ENCODE measurements at regions not wholly inside any gene's neighbourhood (a gene's known extent, or its start where the extent isn't known, plus 50 kb on each side); places are given as distances from the start of the nearest gene placed in this dataset.

DNA sequence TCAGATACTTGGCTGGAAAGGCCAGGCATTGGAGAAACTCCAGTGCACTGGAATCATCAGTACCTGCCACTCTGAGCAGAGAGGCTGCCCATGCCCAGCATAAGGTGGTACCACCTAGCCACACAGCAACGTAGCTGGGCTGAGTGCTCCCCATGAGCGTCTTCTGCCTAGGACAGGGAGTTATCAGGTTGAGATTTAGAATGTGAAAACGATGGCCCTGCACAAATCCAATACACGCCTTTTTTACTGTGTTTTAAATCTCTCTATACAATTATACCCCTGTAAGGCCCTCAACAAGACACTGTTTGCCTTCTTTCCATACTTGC is 66.7 kb upstream of the PTGR2 start:
- no peak for DNase-seq (ENCODE audit: low read depth, low spot score)
- no peaks in the 10 kb centered on the region for H3K36me3 ChIP-seq (ENCODE audit: control insufficient read depth in 2 of 2, extremely low read depth in 1 of 2, insufficient read depth in 2 of 2, low read length in 2 of 2)
- BruUV-seq (replicated peaks), result no TSS peak
- dilution Hi-C loops (cut with MboI; ENCODE audit: extremely low pct_ligation_motif_present, low sequenced_read_pairs) (no loop called here), intact Hi-C loops (cut with micrococcal nuclease) (no loop called here)
- H3K27me3 ChIP-seq (ENCODE audit: control insufficient read depth in 2 of 2, insufficient read depth in 2 of 2, low read length in 2 of 2), result no peaks in the 10 kb centered on the region
- peaks cover 76% of the 10 kb centered on the region for H3K79me2 ChIP-seq (ENCODE audit: control insufficient read depth, insufficient read depth, low read length)
- no peak overlapping the region for H3K4me3 ChIP-seq (replicated peaks in 1 of 3; ENCODE audit: insufficient read depth in 1 of 3, low read depth in 1 of 3, low read length in 3 of 3)
- no peak for FAIRE-seq
- peaks cover 44% of the 10 kb centered on the region for H3K4me1 ChIP-seq (ENCODE audit: control insufficient read depth, extremely low read depth, insufficient read depth, low read length)
- peak overlapping the region; percentile 96 for H3K4me2 ChIP-seq (ENCODE audit: insufficient read depth, low read length)
- POLR2A ChIA-PET, result interaction anchor here (1.3 to 1.4 kb wide), 2 partner anchors 21 to 30 kb away, joined by 4 read pairs; no protein-coding TSS in a partner anchor
- CTCF ChIA-PET, result interaction anchor here (1.1 to 3.0 kb wide), 8 partner anchors 13 to 56 kb away, joined by 3 to 30 read pairs (median 5); a partner anchor contains a TSS
- H3K9me1 ChIP-seq (replicated peaks; ENCODE audit: control insufficient read depth, extremely low read depth, insufficient read depth, low read length), result no peaks in the 10 kb centered on the region
- H3K9ac ChIP-seq (replicated peaks; ENCODE audit: extremely low read depth, insufficient read depth, low read length), result peak overlapping the region; percentile 96
- H3K9me3 ChIP-seq (replicated peaks; ENCODE audit: control insufficient read depth, insufficient read depth, low read length), result no peaks in the 10 kb centered on the region
- no peaks in the 10 kb centered on the region for H4K20me1 ChIP-seq (replicated peaks; ENCODE audit: control insufficient read depth, extremely low read depth, insufficient read depth, low read length)
- peak overlapping the region; percentile 93 for H3K27ac ChIP-seq (ENCODE audit: insufficient read depth, low read depth, low read length)
- no peak for TF ChIP-seq EZH2 (IDR thresholded peaks at IDR 0.05; ENCODE audit: borderline replicate concordance, low read depth, low read length, severe bottlenecking)
- no peak for TF ChIP-seq POLR2AphosphoS5 (IDR thresholded peaks at IDR 0.05; ENCODE audit: insufficient read depth, low read depth, low read length)
- no peak for TF ChIP-seq CTCF (IDR thresholded peaks at IDR 0.05; ENCODE audit: extremely low read depth in 1 of 2, insufficient read depth in 1 of 2, low read depth in 1 of 2, low read length in 2 of 2)
- no peak for TF ChIP-seq MYC (IDR thresholded peaks at IDR 0.05; ENCODE audit: low read depth, low read length)
- no peak for TF ChIP-seq POLR2A (IDR thresholded peaks at IDR 0.05; ENCODE audit: low read depth, low read length)
- TF ChIP-seq FOS (IDR thresholded peaks at IDR 0.05; ENCODE audit: borderline replicate concordance, insufficient read depth, low read length), result no peak
- no peak for TF ChIP-seq JUN (IDR thresholded peaks at IDR 0.05; ENCODE audit: borderline replicate concordance, insufficient read depth, insufficient read length, low read depth)
- TF ChIP-seq GATA2 (IDR thresholded peaks at IDR 0.05; ENCODE audit: insufficient read depth, insufficient read length, low read depth, low read length), result no peak
- TF ChIP-seq, protein P1, sequence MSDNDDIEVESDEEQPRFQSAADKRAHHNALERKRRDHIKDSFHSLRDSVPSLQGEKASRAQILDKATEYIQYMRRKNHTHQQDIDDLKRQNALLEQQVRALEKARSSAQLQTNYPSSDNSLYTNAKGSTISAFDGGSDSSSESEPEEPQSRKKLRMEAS (IDR thresholded peaks at IDR 0.05; ENCODE audit: insufficient read depth, insufficient read length), result no peak
- no peak overlapping the region for H2AFZ ChIP-seq (ENCODE audit: low read depth, low read length)
